UCSD-AML1 (cell line): ENCODE measurements at regions not wholly inside any gene's neighbourhood (a gene's known extent, or its start where the extent isn't known, plus 50 kb on each side); places are given as distances from the start of the nearest gene placed in this dataset.
"Not testable (repeated sequence)": the region's sequence is repeated elsewhere in the genome, so short reads cannot be mapped to it uniquely, and the experiment has no call there.

Experiments
- DNase-seq: peaks from one replicate; lab custom pipeline; 2025; ENCODE audit not compliant: unreplicated experiment; lab: John Stamatoyannopoulos, UW

DNA sequence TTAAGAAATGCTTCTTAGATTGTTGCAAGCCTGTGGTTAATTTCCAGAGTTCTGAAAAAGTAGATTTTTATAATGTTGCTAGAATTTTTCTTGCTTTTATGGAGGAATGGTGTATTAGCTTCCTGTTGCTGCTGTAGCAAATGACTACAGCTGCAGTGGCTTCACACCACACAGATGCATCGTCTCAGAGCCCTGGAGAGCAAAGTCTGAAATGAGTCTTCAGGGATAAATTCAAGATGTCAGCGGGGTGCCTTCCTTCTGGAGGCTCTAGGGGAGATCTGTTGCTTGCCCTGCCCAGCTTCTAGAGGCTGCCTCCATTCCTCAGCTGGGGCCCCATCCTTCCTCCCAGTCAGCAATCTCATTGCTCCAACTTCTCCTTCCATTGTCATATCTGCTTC is 187.8 kb downstream of the ZNF516 start:
- DNase-seq: no peak

DNA sequence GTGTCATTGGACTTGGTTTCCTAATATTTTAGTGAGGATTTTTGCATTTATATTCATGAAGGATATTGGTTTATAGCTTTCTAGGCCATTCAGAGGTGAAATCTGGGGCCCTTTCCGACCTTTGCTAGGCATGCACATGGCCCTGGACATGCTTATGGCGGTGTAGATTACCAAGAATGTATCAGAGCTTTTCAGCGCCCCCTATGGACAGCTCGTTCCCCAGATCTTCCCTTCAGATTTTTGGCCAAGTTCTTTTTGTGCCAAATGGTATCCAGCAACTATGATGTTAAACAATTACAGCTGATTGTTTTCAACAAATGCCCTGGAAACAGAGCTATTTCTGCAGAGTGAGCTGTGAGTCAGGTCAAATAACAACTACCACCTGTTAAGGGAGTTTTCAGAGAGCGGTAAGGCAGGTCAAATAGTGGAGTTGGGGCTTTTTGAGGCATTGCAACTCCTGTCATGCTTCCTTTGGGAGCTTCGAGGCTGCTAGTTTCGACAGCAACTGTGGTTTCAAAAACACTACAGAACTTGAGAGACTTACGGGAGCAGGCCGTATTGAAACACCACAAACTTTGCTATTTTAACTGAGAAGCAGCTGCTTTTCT is 188.3 kb downstream of the ZNF516 start:
- DNase-seq: no peak

DNA sequence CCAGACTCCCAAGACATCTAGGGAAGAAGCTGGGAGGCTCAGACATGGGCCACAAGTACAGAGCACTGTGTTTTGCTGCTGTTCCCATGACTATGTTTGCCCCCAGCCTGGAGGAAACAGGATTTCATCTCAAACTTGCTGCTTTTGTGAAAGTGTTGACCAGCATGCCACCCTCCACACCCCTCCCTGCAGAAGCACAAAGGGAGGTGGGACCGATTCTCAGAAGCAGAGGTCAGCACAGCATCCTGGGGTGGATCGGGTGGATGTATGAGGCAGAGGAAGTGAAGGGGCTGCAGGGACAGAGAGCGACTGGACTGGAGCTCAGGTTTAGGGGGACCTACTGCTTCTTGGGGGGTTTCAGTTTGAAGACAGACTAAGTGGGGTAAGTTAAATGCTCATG is 209.2 kb downstream of the ZNF516 start:
- no peak for DNase-seq

DNA sequence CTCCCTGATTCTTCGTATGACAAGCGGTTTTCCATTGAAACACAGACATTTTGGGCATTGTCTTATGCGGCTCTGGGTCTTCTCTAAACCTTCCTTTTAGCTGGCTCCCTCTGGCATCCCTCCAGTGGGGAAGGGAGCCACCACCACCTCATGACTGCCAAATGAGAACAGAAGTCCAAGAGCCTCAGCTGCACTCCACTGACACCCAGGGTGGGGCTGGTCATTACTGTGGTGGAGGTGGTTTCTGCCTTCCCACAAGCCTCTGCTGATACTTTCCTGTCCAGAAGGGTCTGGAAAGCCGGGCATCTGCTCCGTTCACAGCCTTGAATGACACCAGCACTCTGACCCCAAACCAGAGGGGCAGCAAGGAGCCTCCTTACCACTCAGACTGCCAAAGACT is 213.5 kb downstream of the ZNF516 start:
- DNase-seq: no peak

DNA sequence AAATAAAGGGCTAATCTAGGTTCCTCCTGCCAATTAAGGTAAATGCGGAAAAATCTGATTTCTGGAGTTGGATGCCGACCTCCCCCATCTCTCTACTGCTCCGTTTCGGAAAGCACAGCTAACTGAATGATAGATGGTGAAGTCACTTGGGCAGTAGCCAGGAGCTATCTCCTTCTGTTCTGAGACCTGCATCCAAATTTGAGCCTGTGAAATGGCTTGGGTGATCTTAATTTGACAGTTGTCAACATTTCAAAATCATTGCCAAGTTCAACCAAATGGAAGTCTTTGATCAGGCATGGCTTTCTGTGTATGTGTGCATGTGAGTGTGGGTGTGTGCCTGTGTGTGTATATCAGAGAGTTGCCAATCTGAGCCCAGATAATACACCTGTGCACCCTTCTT is 217.2 kb downstream of the ZNF516 start:
- no peak for DNase-seq

DNA sequence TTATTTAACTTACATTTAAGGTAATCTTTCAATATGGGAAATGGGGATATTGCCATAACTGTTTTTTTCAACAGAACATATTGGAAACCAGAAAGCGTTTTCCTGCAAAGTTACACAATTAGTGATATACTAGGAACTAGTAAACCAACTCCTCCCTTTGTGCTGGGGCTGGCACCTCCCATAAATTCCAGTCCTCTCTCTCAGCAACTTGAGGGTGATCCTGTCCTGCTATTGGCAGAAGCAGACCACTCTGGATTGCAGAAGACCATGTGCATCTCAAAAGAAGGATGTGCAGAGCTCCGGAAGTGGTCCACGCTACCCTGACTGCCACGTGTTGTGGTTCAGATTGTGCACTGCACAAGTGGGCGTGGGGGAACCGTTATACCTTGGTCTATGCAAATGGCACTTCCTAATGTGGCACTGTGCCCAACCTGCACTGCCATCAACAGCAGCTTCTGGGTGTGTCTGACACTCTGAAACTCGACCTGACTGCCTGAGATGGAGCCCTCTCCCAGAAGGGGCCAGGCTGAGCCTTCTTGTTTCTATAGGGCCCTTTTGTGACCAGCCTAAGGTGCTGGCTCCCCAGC is 219.2 kb downstream of the ZNF516 start:
- no peak for DNase-seq

DNA sequence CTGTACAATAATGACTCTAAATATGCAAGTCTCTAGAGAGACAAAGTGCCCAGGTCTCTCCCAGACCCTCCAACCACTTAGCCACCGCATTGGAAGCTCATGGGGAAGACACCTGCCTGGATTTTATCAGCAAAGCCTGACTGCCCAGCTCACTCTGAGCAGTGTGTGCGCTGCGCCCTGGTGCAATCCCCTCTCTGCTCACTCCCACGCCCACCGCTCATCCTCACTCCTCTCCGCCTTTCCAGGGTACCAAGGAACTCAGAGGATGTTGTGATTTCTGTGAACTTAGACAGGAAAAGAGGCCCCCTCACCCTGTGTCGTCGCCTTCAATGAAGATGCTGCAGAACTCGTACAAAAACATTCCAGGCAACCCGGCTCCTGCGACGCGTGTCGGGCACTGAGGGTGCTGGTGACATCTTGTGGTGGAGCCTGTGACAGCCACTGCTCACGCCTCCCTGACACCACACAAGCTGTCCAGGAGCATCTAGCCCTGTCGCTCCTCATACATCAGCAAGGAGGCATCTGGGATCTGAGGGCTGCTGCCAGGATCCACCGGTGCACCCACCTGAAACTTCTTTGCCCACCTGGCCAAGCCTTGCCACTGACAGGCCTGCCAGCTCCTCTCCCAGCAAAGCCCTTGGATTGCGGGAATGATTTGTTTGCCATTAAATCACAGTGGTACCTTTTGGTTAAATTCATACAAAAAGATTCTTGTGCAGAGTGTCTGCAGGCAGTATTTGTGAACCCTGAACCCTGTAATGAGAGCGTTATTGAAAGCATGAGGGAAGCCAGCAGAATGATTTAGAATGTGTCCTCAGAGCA is 220.4 kb downstream of the ZNF516 start:
- DNase-seq: no peak

DNA sequence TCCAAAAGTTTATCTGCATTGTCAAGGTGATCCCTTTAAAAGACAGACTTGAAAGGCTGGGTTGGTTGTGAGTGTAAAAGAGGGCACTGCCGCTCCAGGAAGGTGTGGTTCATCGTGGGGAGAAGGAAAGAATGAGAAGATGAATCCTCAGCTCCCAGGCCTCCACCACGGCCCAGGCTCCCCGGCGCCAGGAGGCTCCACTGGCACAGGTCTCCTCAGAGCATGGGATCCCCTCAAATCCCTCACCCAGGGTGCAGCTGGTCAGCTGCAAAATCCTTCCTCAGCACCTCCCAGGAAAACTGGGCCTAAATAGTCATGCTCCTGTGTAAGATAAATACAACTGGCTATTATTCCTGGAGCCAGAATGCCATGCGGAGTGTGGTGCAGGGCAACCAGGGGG is 221.1 kb downstream of the ZNF516 start:
- DNase-seq: no peak

DNA sequence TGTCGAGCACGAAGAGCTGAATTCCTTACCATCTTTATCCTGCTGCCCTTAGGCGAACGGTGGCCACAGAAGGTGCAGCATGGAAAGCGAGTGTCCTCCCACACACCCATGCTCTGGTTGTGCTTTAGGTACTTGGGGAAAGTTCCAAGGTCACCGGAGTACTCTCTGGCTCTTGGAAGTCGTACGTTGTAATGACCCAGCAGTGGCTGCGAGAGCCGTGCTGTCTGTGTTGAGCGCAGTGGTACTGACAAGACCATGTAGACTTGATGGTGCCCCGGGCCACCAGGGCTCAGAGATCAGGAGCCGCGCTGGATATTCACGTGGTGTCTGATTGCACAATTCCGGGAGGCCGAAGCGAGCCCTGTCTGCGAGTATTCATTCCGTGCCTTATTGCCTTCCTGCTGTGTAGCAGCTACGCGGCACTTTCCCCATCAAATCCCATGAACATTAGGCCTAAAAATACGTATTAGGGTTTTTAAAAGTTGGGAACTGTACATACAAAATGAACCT is 222.0 kb downstream of the ZNF516 start:
- no peak for DNase-seq

DNA sequence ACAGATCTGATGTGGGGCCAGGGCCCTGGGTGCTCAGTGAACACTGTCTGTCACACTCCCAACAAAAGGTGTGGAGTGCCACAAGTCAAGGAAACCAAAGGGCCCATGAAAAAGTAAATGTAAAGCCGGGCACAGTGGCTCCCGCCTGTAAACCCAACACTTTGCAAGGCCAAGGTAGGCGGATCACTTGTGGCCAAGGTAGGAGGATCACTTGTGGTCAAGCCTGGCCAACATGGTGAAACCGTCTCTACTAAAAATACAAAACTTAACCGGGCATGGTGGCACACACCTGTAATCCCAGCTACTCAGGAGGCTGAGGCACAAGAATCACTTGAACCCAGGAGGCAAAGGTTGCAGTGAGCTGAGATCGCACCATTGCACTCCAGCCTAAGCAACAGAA is 227.6 kb downstream of the ZNF516 start:
- DNase-seq: not testable (repeated sequence)

DNA sequence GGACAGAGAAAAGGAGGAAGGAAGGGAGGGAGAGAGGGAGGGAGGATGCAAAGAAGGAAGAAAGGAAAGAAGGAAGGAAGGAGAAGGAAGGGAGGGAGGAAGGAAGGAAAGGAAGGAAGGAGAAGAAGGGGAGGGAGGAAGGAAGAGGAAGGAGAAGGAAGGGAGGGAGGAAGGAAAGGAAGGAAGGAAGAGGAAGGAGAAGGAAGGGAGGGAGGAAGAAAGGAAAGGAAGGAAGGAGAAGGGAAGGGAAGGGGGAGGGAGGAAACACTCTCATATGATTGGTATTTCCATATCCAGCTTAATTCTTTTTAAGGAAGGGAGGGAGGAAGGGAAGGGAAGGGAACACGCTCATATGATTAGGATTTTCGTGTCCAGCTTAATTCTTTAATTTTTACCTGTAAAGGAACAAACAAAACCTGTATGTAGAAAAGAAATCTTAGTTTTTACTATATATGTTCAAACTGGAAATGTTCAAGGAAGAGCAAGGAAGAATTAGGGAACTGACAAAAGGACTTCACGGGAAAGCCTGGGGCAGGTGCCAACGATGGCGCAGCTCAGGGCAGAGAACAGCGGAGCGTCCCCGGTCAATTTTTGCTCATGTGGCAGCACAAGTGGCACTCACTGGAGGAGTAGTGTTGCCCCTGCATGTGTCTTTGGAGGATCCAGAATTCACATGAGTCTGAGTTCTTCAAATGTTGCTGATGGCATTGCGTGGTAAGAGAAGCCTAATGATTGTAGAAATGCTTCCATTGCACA is 228.6 kb downstream of the ZNF516 start:
- DNase-seq: no peak

DNA sequence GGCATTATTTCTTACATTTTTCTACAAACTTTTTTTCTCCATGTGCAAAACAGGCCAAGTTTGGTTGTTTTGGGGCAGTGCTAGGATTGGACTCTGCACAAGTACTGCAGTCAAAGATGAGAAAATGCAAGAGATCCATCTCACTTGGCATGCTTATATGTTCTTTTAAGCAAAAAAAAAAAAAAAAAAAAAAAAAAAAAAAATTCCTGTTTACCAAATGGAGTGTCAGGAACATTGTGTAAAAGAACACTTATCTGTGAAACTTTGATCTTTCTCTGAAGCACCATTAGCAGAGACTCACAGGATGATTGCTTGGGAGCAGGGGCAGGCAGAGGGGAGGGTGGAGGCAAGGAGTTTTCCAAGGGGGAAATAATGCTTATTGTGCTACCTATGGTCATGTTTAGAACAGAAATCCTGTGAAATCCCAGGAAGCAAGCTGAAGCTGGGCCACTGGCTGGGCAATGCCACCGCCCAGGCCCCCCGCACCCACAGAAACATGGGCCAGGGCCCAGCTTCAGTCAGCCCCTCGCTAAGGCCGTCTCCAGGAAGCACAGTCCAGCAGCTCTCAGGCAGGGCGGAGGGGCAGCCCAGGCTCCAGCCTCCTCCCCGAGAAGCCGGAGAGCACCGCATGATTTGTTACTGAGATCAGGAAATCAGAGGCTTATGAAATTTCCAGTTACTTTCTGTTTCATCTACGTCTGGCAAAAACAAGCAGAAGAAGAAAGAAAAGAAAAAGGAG is 229.4 kb downstream of the ZNF516 start:
- no peak for DNase-seq

DNA sequence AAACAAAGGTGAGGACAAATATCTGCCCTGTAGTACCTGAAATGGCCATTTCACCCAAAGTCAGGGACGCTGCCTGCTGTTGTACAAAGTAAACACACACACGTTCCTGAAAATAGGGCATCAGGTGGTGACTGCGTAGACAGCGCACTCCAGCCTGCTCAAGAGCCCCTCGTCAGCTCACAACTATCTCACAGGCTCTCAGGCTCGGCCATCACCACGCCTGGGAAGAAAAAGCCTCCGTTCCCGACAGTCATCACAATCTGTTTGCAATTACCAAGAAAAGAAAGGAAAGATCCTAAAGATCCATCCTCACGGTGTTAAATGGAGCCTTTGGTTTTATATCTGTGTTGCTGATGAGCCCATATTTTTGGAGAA is 230.2 kb downstream of the ZNF516 start:
- DNase-seq: no peak

DNA sequence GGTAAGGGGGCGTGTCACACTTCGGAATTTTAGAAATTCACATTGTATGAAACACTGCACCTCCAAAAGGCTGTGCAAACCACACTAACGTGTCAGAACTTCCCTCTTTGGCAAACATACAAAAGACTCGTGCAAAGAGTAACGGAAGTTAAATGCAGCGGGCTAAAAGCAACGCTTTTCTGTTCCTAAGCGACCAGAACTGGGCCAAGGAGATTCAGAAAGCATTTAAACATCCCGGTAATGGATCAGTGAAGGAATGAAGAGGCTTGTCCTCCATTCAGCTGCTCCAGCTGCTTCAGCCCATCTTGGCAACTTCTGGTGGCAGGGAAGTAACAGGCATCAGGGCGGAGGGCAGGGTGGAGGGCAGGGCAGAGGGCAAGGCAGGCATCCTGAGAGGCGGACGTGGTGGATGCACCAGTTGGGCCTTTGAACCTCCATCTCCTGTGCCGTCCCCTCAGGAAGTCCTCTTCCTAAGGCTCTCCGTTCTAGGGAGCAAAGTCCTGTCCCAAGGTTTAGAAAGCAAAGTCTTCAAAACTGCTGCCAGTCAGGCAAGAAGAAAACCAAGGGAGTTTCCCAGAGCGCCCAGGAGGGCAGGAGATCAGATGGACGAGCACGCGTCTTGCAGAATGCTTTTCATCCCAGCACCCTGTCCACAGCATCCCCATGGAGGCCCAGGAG is 230.7 kb downstream of the ZNF516 start:
- DNase-seq: no peak

DNA sequence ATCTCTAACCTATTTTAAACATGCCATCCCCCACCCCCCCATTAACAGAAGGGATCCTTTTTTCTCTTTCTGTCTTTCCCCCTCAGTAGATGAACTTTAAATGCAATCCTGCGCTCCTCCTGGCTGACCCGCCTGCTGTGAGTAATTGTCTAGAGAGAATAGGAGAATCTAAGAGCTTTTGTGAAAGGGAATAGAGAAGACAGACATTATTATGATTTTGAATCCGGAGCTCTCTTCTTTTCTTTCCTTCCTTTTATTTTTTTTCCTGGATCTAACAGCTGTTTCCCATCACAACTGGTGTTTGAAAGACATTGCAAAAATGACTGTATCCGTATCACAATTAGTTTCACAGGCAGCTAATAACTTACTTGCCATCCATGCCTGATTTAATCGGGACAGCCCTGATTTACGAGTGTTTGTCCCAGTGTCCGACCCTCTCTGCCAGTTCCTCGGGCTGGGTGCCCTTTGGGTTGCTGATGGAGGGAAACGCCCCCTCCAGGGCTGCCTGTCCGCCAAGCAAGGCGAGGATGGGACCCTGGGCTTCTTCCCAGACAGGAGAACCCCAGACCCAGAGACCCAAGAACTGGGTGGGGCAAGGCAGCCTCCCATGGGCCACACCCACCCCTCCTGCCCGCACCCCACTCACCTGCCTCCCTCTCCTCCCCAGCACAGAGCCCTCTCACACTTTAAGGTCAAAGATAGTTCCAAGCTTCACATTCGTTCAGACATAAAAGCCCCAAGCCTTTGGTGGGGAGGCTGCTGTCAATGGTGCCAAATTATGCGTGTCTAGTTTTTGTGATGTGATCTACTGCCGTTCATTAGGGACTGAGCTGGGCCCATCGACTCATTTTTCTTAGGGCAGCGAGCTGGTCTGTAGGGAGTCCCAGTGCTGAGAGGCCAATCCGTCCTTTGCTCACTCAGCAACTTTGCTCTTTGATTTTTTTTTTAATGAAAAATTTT is 231.7 kb downstream of the ZNF516 start:
- DNase-seq: no peak

DNA sequence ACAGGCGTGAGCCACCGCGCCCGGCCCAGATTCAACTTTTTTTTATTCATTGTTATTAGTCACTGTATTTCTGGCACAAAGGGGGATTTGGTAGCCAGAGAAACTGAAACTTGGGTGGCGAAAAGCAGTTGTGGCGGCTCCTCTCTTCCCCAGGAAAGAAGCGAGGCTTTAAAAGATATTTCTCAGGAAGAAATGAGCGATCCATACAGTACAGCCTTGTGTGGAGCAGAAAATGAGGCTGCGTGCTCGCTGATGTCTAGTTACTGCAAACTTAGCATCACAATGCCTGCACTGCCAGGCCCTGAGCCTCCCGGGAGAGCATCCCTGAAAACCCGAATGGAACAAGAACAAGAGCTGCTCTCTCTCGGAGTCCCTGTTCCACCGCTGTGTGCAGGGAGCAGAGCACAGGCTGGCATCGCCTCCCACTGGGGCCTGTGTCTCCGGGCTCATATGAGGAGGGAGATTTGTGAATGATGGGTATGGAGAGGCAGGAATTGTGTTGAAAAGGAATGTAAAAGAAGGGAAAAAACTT is 234.0 kb downstream of the ZNF516 start:
- no peak for DNase-seq

DNA sequence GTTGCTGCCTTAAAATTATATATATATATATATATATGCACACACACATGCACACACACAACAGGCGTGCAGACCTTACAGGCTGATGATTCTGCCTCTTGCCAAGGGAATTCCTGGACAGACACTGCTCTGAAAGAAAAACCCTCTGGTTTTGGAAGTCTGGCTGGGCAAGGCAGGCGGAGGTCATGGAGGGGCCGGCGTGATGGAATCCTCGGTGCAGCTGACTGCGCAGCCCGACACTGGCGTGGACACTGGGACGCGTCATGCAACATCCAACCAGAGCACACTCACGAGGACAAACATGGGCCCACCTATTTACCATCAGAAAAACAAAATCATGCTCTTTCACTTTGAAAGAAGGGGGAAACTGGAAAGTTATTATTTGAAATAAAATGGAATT is 235.3 kb downstream of the ZNF516 start:
- no peak for DNase-seq

DNA sequence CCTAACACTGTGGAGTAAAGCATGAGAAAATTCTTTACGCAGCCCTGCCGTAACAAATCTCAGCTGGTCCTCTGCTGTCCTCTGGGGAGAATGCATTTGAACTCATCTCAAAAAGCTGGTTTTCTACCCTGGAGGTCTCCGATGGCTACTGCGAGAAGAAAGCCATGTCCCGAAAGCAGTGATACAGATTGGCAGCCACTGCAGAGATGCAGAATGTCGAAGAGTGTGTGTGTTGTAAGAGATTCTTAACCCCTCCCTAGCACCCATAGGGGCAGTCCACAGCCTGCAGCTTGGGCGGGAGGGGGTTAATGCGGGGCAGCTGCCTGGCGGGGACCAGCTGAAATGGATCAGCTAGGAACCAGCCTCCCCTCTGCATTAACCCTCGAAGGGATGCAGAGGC is 235.9 kb downstream of the ZNF516 start:
- DNase-seq: no peak

DNA sequence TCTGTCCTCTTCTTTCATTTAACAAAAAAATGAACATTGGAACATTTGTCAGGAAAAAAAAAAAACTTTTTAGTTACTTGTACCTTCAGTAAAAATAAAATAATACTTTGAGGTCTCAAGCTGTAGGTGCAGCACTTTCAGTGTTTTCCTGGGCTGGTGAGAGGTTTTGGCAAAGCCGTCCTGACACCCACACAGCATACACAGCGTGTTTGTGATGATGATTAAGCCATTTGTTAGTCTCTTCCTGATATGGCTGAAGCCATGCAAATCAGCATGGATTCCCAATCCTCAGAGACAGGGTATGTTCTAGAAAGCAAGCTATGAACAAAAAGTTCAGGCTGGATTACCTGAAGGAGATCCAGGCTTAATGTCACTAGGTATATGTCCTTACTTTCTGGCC is 236.8 kb downstream of the ZNF516 start:
- DNase-seq: no peak
